H1 (cell line): ENCODE measurements at regions not wholly inside any gene's neighbourhood (a gene's known extent, or its start where the extent isn't known, plus 50 kb on each side); places are given as distances from the start of the nearest gene placed in this dataset.

Experiments
- CTCF ChIA-PET: fragments of 300-600 bp; sonication (Branson Sonifier 250); formaldehyde crosslinking; loops from one replicate; lab custom pipeline; 2021; ENCODE audit not compliant: partially characterized antibody; lab: Charles Lee
- POLR2A ChIA-PET: fragments of 300-600 bp; sonication (Branson Sonifier 250); formaldehyde crosslinking; loops from one replicate; lab custom pipeline; 2021; ENCODE audit warnings: inconsistent platforms; ENCODE audit not compliant: partially characterized antibody; lab: Charles Lee
- DNase-seq, 2 experiments: peaks; one replicate each; pipeline versions ENCODE4 v3.0.0 to v3.0.0-alpha.2; 2010 to 2022; ENCODE audit warnings: low spot score in 2 of 2, low read depth in 1 of 2, mixed read lengths in 1 of 2
- FAIRE-seq: peaks from 2 replicates; lab custom pipeline; 2011; peaks lifted over from hg19 to GRCh38; lab: Jason Lieb, UNC
- H2AFZ ChIP-seq: 2 replicates; pipeline ENCODE4 v1.8.1; 2012; ENCODE audit warnings: low read length, inconsistent platforms
- H2AK5ac ChIP-seq: 2 replicates; pipeline ENCODE4 v1.6.1; 2013; ENCODE audit warnings: low read depth, low read length
- H2BK120ac ChIP-seq: replicated peaks from 2 replicates; pipeline ENCODE3; 2013; ENCODE audit warnings: low read depth, low read length, inconsistent platforms
- H2BK12ac ChIP-seq: 2 replicates; pipeline ENCODE4 v1.6.1; 2013; ENCODE audit warnings: low read depth, low read length
- H2BK15ac ChIP-seq: 2 replicates; pipeline ENCODE4 v1.6.1; 2013; ENCODE audit warnings: low read length
- H2BK20ac ChIP-seq: 2 replicates; pipeline ENCODE4 v1.6.1; 2013; ENCODE audit warnings: low read length
- H2BK5ac ChIP-seq: 2 replicates; pipeline ENCODE4 v1.6.1; 2013; ENCODE audit warnings: low read depth, low read length
- H3K14ac ChIP-seq: 2 replicates; pipeline ENCODE4 v1.6.1; 2013; ENCODE audit warnings: inconsistent platforms; ENCODE audit not compliant: insufficient read length
- H3K18ac ChIP-seq: 2 replicates; pipeline ENCODE4 v1.6.1; 2013; ENCODE audit warnings: low read length; ENCODE audit errors: extremely low read depth
- H3K23ac ChIP-seq: 2 replicates; pipeline ENCODE4 v1.6.1; 2013; ENCODE audit warnings: inconsistent platforms; ENCODE audit not compliant: insufficient read length
- H3K23me2 ChIP-seq: 2 replicates; pipeline ENCODE4 v1.6.1; 2013; ENCODE audit warnings: low read depth, low read length
- H3K27ac ChIP-seq: 2 replicates; pipeline ENCODE4 v1.6.1; 2011; ENCODE audit warnings: low read depth, low read length, inconsistent platforms
- H3K27me3 ChIP-seq, 4 experiments: replicated peaks in 1 of 4; 1 replicate in 1 of 4; 2 replicates in 3 of 4; pipeline versions ENCODE4 v1.6.1 to v1.8.1; 2011 to 2013; ENCODE audit warnings: low read length in 3 of 4, mild to moderate bottlenecking in 3 of 4, inconsistent platforms in 2 of 4, mixed read lengths in 2 of 4, moderate library complexity in 1 of 4; ENCODE audit not compliant: control insufficient read depth in 3 of 4, insufficient read depth in 3 of 4; ENCODE audit errors: extremely low read depth in 1 of 4
- H3K36me3 ChIP-seq, 4 experiments: 2 replicates each; pipeline versions ENCODE4 v1.6.1 to v1.8.1; 2011 to 2013; ENCODE audit warnings: mild to moderate bottlenecking in 4 of 4, low read length in 3 of 4, moderate library complexity in 2 of 4, control low read depth in 1 of 4, inconsistent platforms in 1 of 4; ENCODE audit not compliant: insufficient read depth in 4 of 4, control insufficient read depth in 2 of 4
- H3K4ac ChIP-seq: replicated peaks from 2 replicates; pipeline ENCODE3; 2013; ENCODE audit warnings: low read length, low read depth, mixed read lengths, inconsistent platforms; ENCODE audit not compliant: insufficient read length
- H3K4me1 ChIP-seq, 4 experiments: replicated peaks in 1 of 4; 1 replicate in 1 of 4; 2 replicates in 3 of 4; pipeline versions ENCODE4 v1.6.1 to v1.8.1; 2011 to 2013; ENCODE audit warnings: low read length in 3 of 4, inconsistent platforms in 2 of 4, mixed read lengths in 1 of 4; ENCODE audit not compliant: insufficient read depth in 4 of 4, control insufficient read depth in 3 of 4
- H3K4me2 ChIP-seq, 2 experiments: 2 replicates each; pipeline versions ENCODE4 v1.6.1 to v1.8.1; 2011 to 2013; ENCODE audit warnings: low read depth in 2 of 2, low read length in 2 of 2, control low read depth in 1 of 2, inconsistent platforms in 1 of 2, mild to moderate bottlenecking in 1 of 2; ENCODE audit not compliant: insufficient read depth in 1 of 2
- H3K4me3 ChIP-seq, 4 experiments: fragments of 200-600, 300-600 bp in 1 of 4; sonication (generic), shearing (Covaris generic), sonication (Bioruptor Twin) in 1 of 4; 2 replicates each; pipeline versions ENCODE4 v1.5.1 to v1.8.1; 2011 to 2016; ENCODE audit warnings: low read length in 4 of 4, low read depth in 3 of 4, control low read depth in 2 of 4, inconsistent platforms in 2 of 4, mild to moderate bottlenecking in 2 of 4, mixed read lengths in 1 of 4, moderate library complexity in 1 of 4; ENCODE audit not compliant: insufficient read depth in 2 of 4; ENCODE audit errors: extremely low read depth in 1 of 4
- H3K56ac ChIP-seq: replicated peaks from 2 replicates; pipeline ENCODE3; 2013; ENCODE audit warnings: low read depth, mild to moderate bottlenecking, mixed read lengths, low read length, inconsistent platforms; ENCODE audit not compliant: insufficient read length
- H3K79me1 ChIP-seq: 2 replicates; pipeline ENCODE4 v1.6.1; 2013; ENCODE audit warnings: low read depth, low read length, control low read depth
- H3K79me2 ChIP-seq, 2 experiments: 2 replicates each; pipeline versions ENCODE4 v1.6.1 to v1.8.1; 2012 to 2013; ENCODE audit warnings: low read length in 2 of 2, mild to moderate bottlenecking in 2 of 2, inconsistent platforms in 1 of 2; ENCODE audit not compliant: insufficient read depth in 2 of 2, control insufficient read depth in 1 of 2
- H3K9ac ChIP-seq, 4 experiments: replicated peaks in 1 of 4; 1 replicate in 1 of 4; 2 replicates in 3 of 4; pipeline versions ENCODE4 v1.6.1 to v1.8.1; 2011 to 2013; ENCODE audit warnings: low read depth in 3 of 4, low read length in 3 of 4, control low read depth in 2 of 4, mild to moderate bottlenecking in 2 of 4, moderate library complexity in 2 of 4, inconsistent platforms in 1 of 4; ENCODE audit errors: extremely low read depth in 1 of 4
- H3K9me3 ChIP-seq, 2 experiments: 2 replicates each; pipeline versions ENCODE4 v1.6.1 to v1.8.1; 2012 to 2013; ENCODE audit warnings: mild to moderate bottlenecking in 2 of 2, moderate library complexity in 2 of 2, control low read depth in 1 of 2, inconsistent platforms in 1 of 2, low read depth in 1 of 2, low read length in 1 of 2, mixed read lengths in 1 of 2; ENCODE audit not compliant: insufficient read depth in 2 of 2
- H4K20me1 ChIP-seq, 2 experiments: replicated peaks in 1 of 2; 2 replicates each; pipeline versions ENCODE3 to v1.8.1; 2011 to 2013; ENCODE audit warnings: inconsistent platforms in 2 of 2, low read length in 2 of 2, mild to moderate bottlenecking in 1 of 2; ENCODE audit not compliant: insufficient read depth in 2 of 2, control insufficient read depth in 1 of 2
- H4K5ac ChIP-seq: 2 replicates; pipeline ENCODE4 v1.6.1; 2013; ENCODE audit warnings: low read length, low read depth, mixed read lengths, inconsistent platforms; ENCODE audit not compliant: insufficient read length
- H4K8ac ChIP-seq: 2 replicates; pipeline ENCODE4 v1.8.0; 2013; ENCODE audit warnings: mild to moderate bottlenecking, moderate library complexity, low read length, inconsistent platforms; ENCODE audit not compliant: insufficient read depth; ENCODE audit errors: extremely low read depth
- H4K91ac ChIP-seq: replicated peaks from 2 replicates; pipeline ENCODE3; 2013; ENCODE audit warnings: low read length, mixed read lengths, inconsistent platforms; ENCODE audit not compliant: insufficient read length
- CTBP2 ChIP-seq: IDR thresholded peaks from 2 replicates; pipeline ENCODE4 v1.7.0; 2011; ENCODE audit warnings: borderline replicate concordance, mild to moderate bottlenecking, moderate library complexity, mixed read lengths, low read length; ENCODE audit not compliant: insufficient read depth, insufficient read length
- SP2 ChIP-seq: IDR thresholded peaks from 2 replicates; pipeline ENCODE4 v1.6.1; 2012; ENCODE audit warnings: mild to moderate bottlenecking, low read length, inconsistent platforms
- WGBS, 2 experiments: shearing (Covaris generic) in 1 of 2; methylation state at CpG; one replicate each; pipeline versions ENCODE4 v1.1.6 to v1.1.7; 2013 to 2015; ENCODE audit warnings: low lambda C conversion rate in 2 of 2, mixed read lengths in 2 of 2, inconsistent platforms in 1 of 2, low coverage in 1 of 2, missing lambda C conversion rate in 1 of 2; ENCODE audit not compliant: insufficient replicate concordance in 2 of 2, insufficient coverage in 1 of 2, insufficient read length in 1 of 2; ENCODE audit errors: extremely low coverage in 1 of 2, missing lambda C conversion rate in 1 of 2; 5-methylcytosine and 5-hydroxymethylcytosine counted together

DNA sequence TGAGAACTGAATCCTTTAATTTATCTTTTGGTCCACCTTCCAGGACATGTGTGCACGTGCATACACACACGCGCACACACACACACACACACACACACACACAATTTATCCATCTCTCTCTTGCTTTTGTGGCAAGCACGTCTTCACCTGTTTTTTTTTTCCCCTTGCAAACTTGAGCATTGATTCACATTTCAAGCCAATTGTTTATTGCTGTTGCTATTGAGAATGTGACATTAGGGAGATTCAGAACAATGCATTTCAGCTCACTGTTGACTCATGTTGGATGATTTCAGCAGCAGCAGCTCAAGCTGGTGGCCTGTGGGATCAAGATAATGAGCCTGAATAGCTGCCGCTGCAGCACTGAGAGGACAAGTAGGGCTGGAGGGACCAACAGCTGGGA, 128.9 kb downstream of the SNAPC1 start:
- Histone ChIP-seq H2AFZ (no peak overlapping the region), H4K20me1 (no peaks in the 10 kb centered on the region), H3K23ac (no peak overlapping the region), H3K4me3 (no peak overlapping the region), H2BK20ac (no peak overlapping the region), H3K18ac (no peak overlapping the region), H2BK15ac (no peak overlapping the region), H3K4ac (no peak overlapping the region), H2BK5ac (no peak overlapping the region), H2BK12ac (no peak overlapping the region), H4K91ac (no peak overlapping the region), H3K23me2 (no peaks in the 10 kb centered on the region), H2AK5ac (no peak overlapping the region)
- TF ChIP-seq SP2 (no peak), CTBP2 (no peak)
- TF ChIP-seq, all 59 proteins: peak for 0
- DNase-seq: no peak
- Histone ChIP-seq H3K79me2 (no peaks in the 10 kb centered on the region), H3K56ac (no peak overlapping the region), H4K5ac (no peak overlapping the region), H3K27me3 (no peaks in the 10 kb centered on the region), H3K36me3 (no peaks in the 10 kb centered on the region), H3K4me1 (0 out of 7 replicates have a peak, but pooled peaks cover 0 to 11% (median 0%) of the 10 kb centered on the region in 4 experiments), H3K79me1 (no peaks in the 10 kb centered on the region), H3K4me2 (no peak overlapping the region), H3K9ac (no peak overlapping the region), H2BK120ac (no peak overlapping the region), H3K27ac (no peak overlapping the region), H3K14ac (no peak overlapping the region), H3K9me3 (no peaks in the 10 kb centered on the region), H4K8ac (no peak overlapping the region)
- POLR2A ChIA-PET: no interaction called here
- CTCF ChIA-PET: interaction anchor here (0.6 to 1.2 kb wide), 3 partner anchors 38 to 305 kb away, joined by 3 to 7 read pairs (median 3); no protein-coding TSS in a partner anchor
- FAIRE-seq: no peak
- WGBS, 2 experiments: 77% methylated on average over 5 of the region's 5 CpGs; no CpG with 5 or more reads in 1 of the 2 experiments
